ENCODE measurements at regions not wholly inside any gene's neighbourhood (a gene's known extent, or its start where the extent isn't known, plus 50 kb on each side); places are given as distances from the start of the nearest gene placed in this dataset.

GRCh38 chr21:16789636-16790035, 723.2 kb upstream of the CXADR start:
- TF ChIP-seq CTCF (conservative IDR thresholded peaks at IDR 0.05) (no peak), ZFX (IDR thresholded peaks at IDR 0.05) (no peak)

Data from C4-2B (cell line).